HG03565 (cell line): ENCODE measurements at regions not wholly inside any gene's neighbourhood (a gene's known extent, or its start where the extent isn't known, plus 50 kb on each side); places are given as distances from the start of the nearest gene placed in this dataset.
"Not testable (repeated sequence)": the region's sequence is repeated elsewhere in the genome, so short reads cannot be mapped to it uniquely, and the experiment has no call there.

ENCODE experiments used
- ATAC-seq: cut with Tn5 transposase; IDR thresholded peaks from one replicate; pipeline ENCODE4 v1.9.1; 2021; ENCODE audit warnings: mild to moderate bottlenecking, moderate library complexity; ENCODE audit not compliant: unreplicated experiment

GRCh38 chr7:9031386-9031785, 598.0 kb downstream of the NXPH1 start:
- ATAC-seq = no peak

- no peak for ATAC-seq
These were observed 602.7 kb downstream of the NXPH1 start for GRCh38 chr7:9036080-9036479.

- no peak for ATAC-seq
These were observed 637.9 kb downstream of the NXPH1 start for GRCh38 chr7:9071160-9071762.

- not testable (repeated sequence) for ATAC-seq
These were observed 642.4 kb downstream of the NXPH1 start for GRCh38 chr7:9075774-9076173.

- no peak for ATAC-seq
These were observed 648.8 kb downstream of the NXPH1 start for GRCh38 chr7:9082203-9082602.

GRCh38 chr7:9083837-9084236, 650.4 kb downstream of the NXPH1 start:
- no peak for ATAC-seq

GRCh38 chr7:9091282-9091681, 657.9 kb downstream of the NXPH1 start:
- no peak for ATAC-seq

- ATAC-seq = no peak
These were observed 664.2 kb downstream of the NXPH1 start for GRCh38 chr7:9097565-9098060.

GRCh38 chr7:9100289-9100688, 666.9 kb downstream of the NXPH1 start:
- no peak for ATAC-seq

- no peak for ATAC-seq
These were observed 669.4 kb downstream of the NXPH1 start for GRCh38 chr7:9102846-9103245.

GRCh38 chr7:9106747-9107146, 673.3 kb downstream of the NXPH1 start:
- ATAC-seq = no peak

- no peak for ATAC-seq
These were observed 686.9 kb downstream of the NXPH1 start for GRCh38 chr7:9120331-9120730.

GRCh38 chr7:9124320-9124719, 690.9 kb downstream of the NXPH1 start:
- ATAC-seq = no peak

GRCh38 chr7:9125246-9125645, 691.8 kb downstream of the NXPH1 start:
- ATAC-seq = no peak

GRCh38 chr7:9127901-9128300, 694.5 kb downstream of the NXPH1 start:
- ATAC-seq = no peak

GRCh38 chr7:9148687-9149086, 715.3 kb downstream of the NXPH1 start:
- ATAC-seq = no peak

- ATAC-seq = no peak
These were observed 716.2 kb downstream of the NXPH1 start for GRCh38 chr7:9149499-9150082.

- ATAC-seq = not testable (repeated sequence)
These were observed 730.3 kb downstream of the NXPH1 start for GRCh38 chr7:9163691-9164090.

- no peak for ATAC-seq
These were observed 742.5 kb downstream of the NXPH1 start for GRCh38 chr7:9175871-9176270.

- no peak for ATAC-seq
These were observed 747.9 kb downstream of the NXPH1 start for GRCh38 chr7:9181356-9181755.

- ATAC-seq = no peak
These were observed 753.3 kb downstream of the NXPH1 start for GRCh38 chr7:9186730-9187129.

GRCh38 chr7:9189703-9190102, 756.3 kb downstream of the NXPH1 start:
- ATAC-seq = no peak

GRCh38 chr7:9192969-9193368, 759.6 kb downstream of the NXPH1 start:
- ATAC-seq = no peak
